ENCODE measurements at regions not wholly inside any gene's neighbourhood (a gene's known extent, or its start where the extent isn't known, plus 50 kb on each side); places are given as distances from the start of the nearest gene placed in this dataset.
A peak's percentile ranks its signal among the peaks of the same experiment; 100 is the strongest.

GRCh38 chr9:81414836-81415235 is 274.5 kb downstream of the TLE1 start:
- in situ Hi-C loops (cut with MboI; ENCODE audit: low pct_unique_long_range_greater_than_20kb in 2 of 9, low sequenced_read_pairs in 9 of 9, unreplicated experiment in 9 of 9): no loop called here
- Histone ChIP-seq H3K4me1 (replicated peaks in 1 of 2) (no peaks in the 10 kb centered on the region), H3K27ac (no peak overlapping the region), H3K4me3 (no peak overlapping the region)
- WGBS, 10 experiments: 50 to 100% (median 91%) methylated on average over 1 of the region's 1 CpG
- no peak for ATAC-seq (replicated peaks in 6 of 8)

DNA sequence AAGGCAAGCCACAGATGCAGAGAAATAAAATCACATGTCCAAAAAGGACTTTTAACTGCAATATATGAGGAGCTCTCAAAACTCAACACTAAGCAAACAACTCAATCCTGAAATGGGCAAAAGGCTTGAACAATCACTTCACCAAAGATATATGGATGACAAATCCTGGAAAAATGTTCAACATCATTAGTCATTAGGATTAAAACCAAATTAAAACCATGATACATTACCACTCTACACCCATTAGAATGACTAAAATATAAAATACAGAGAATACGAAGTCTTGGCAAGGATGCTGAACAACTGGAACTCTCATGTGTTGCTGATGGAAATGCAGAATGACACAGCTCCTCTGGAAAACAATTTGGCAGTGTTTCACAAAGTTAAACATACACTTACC is 277.4 kb downstream of the TLE1 start:
- Histone ChIP-seq H3K27ac (no peak overlapping the region), H3K4me3 (no peak overlapping the region), H3K4me1 (replicated peaks in 1 of 2) (no peaks in the 10 kb centered on the region)
- 0 to 100% (median 49%) methylated on average over 1 of the region's 1 CpG; no CpG with 5 or more reads in 4 of the 10 experiments for WGBS, 10 experiments
- no peak for ATAC-seq (replicated peaks in 6 of 8)
- in situ Hi-C loops (cut with MboI; ENCODE audit: low pct_unique_long_range_greater_than_20kb in 2 of 9, low sequenced_read_pairs in 9 of 9, unreplicated experiment in 9 of 9): no loop called here

DNA sequence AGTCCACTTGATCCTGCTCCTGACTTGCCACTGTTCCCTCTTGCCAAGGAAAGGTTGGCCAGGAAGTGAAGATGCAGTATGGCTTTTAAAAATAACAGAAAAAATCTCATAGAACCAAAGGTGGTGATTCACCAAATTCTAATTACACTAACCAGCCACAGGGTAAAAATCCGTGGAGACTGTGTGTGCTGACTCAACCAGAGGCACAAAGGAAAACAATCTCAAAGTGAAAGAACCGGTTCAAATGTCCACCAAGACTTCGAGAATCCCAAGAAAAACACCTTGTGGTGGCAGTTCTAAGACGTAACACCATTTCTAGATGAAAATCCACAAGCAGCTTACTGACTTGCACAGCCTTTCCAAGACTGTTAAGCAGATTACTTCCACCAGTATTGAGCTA is 279.1 kb downstream of the TLE1 start:
- in situ Hi-C loops (cut with MboI; ENCODE audit: low pct_unique_long_range_greater_than_20kb in 2 of 9, low sequenced_read_pairs in 9 of 9, unreplicated experiment in 9 of 9): no loop called here
- no peak overlapping the region for H3K27ac ChIP-seq
- 0 to 100% (median 64%) methylated on average over 1 to 4 of the region's 4 CpGs; no CpG with 5 or more reads in 1 of the 10 experiments for WGBS, 10 experiments
- H3K4me1 ChIP-seq (replicated peaks in 1 of 2): peaks cover 3 to 5% of the 10 kb centered on the region in 2 donors
- ATAC-seq (replicated peaks in 6 of 8): peak in 1 of 8 experiments; percentile 32
- no peak overlapping the region for H3K4me3 ChIP-seq

DNA sequence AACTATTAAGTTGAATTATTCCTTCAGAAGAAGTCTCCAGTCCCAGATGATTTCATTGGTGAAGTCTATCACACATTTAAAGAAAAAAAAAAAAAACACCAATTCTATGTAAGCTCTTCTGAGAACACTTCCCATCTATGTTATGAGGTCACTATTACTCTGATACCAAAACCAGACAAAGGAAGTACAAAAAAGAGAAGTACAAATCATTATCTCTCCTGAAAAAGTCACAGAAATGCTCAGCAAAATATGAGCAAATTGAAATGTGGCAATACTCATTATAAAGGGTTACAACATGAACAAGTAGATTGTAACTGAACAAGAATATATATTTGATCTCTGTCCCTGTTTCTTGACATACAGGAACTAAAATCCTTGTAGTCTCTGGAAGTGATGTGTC is 280.4 kb downstream of the TLE1 start:
- Histone ChIP-seq H3K27ac (no peak overlapping the region), H3K4me1 (replicated peaks in 1 of 2) (peaks cover 3 to 6% of the 10 kb centered on the region in 2 donors), H3K4me3 (no peak overlapping the region)
- ATAC-seq (replicated peaks in 6 of 8): no peak
- in situ Hi-C loops (cut with MboI; ENCODE audit: low pct_unique_long_range_greater_than_20kb in 2 of 9, low sequenced_read_pairs in 9 of 9, unreplicated experiment in 9 of 9): no loop called here

- in situ Hi-C loops (cut with MboI; ENCODE audit: low pct_unique_long_range_greater_than_20kb in 2 of 9, low sequenced_read_pairs in 9 of 9, unreplicated experiment in 9 of 9): no loop called here
- peaks cover 3 to 6% of the 10 kb centered on the region in 2 donors for H3K4me1 ChIP-seq (replicated peaks in 1 of 2)
- 69 to 91% (median 78%) methylated on average over 1 to 2 of the region's 2 CpGs; no CpG with 5 or more reads in 3 of the 10 experiments for WGBS, 10 experiments
- ATAC-seq (replicated peaks in 6 of 8): no peak
- no peak overlapping the region for H3K4me3 ChIP-seq
- H3K27ac ChIP-seq: no peak overlapping the region
These were observed 284.3 kb downstream of the TLE1 start for GRCh38 chr9:81404931-81405598.

- peak in 5 of 8 experiments; percentile 47 to 72 (median 61) for ATAC-seq (replicated peaks in 6 of 8)
- in situ Hi-C loops (cut with MboI; ENCODE audit: low pct_unique_long_range_greater_than_20kb in 2 of 9, low sequenced_read_pairs in 9 of 9, unreplicated experiment in 9 of 9): no loop called here
- WGBS, 10 experiments: 37 to 71% (median 55%) methylated on average over 1 to 9 of the region's 9 CpGs; no CpG with 5 or more reads in 1 of the 10 experiments
- Histone ChIP-seq H3K4me1 (replicated peaks in 1 of 2) (peaks cover 28 to 39% of the 10 kb centered on the region in 2 donors), H3K27ac (no peak overlapping the region), H3K4me3 (no peak overlapping the region)
These were observed 291.6 kb downstream of the TLE1 start for GRCh38 chr9:81397481-81398381.

DNA sequence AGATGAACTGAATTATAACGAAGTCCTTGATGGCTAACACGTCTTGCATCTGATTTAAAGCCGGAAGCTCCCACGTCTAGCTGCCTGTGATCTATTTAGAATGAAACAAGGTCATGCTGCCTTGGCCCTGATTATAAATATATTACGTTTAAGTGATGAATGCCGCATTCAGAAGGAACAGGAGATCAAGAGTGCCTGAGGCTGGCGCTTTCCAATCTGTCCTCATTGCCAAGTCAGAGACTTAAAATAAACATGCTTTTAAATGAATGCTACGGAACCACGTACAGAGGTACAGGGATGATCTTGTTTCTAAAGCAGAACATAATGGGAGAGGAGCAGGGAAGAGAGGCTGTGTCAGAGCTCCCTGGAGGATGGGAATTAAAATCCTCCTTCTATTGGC is 292.8 kb downstream of the TLE1 start:
- peaks cover 28 to 39% of the 10 kb centered on the region in 2 donors for H3K4me1 ChIP-seq (replicated peaks in 1 of 2)
- H3K27ac ChIP-seq: peak overlapping the region; percentile 52 to 63
- H3K4me3 ChIP-seq: no peak overlapping the region
- 13 to 67% (median 39%) methylated on average over 2 to 8 of the region's 9 CpGs; no CpG with 5 or more reads in 1 of the 10 experiments for WGBS, 10 experiments
- peak in 5 of 8 experiments; percentile 44 to 65 (median 52) for ATAC-seq (replicated peaks in 6 of 8)
- in situ Hi-C loops (cut with MboI; ENCODE audit: low pct_unique_long_range_greater_than_20kb in 2 of 9, low sequenced_read_pairs in 9 of 9, unreplicated experiment in 9 of 9): no loop called here

GRCh38 chr9:81395676-81396054 is 293.7 kb downstream of the TLE1 start:
- peaks cover 28 to 39% of the 10 kb centered on the region in 2 donors for H3K4me1 ChIP-seq (replicated peaks in 1 of 2)
- no peak overlapping the region for H3K4me3 ChIP-seq
- in situ Hi-C loops (cut with MboI; ENCODE audit: low pct_unique_long_range_greater_than_20kb in 2 of 9, low sequenced_read_pairs in 9 of 9, unreplicated experiment in 9 of 9): no loop called here
- WGBS, 10 experiments: 14 to 100% (median 67%) methylated on average over 1 to 4 of the region's 4 CpGs; no CpG with 5 or more reads in 3 of the 10 experiments
- no peak for ATAC-seq (replicated peaks in 6 of 8)
- H3K27ac ChIP-seq: peak overlapping the region in 1 of 2 donors; percentile 20

GRCh38 chr9:81394881-81395675 is 294.3 kb downstream of the TLE1 start:
- Histone ChIP-seq H3K4me3 (no peak overlapping the region), H3K4me1 (replicated peaks in 1 of 2) (peaks cover 34 to 42% of the 10 kb centered on the region in 2 donors), H3K27ac (no peak overlapping the region)
- in situ Hi-C loops (cut with MboI; ENCODE audit: low pct_unique_long_range_greater_than_20kb in 2 of 9, low sequenced_read_pairs in 9 of 9, unreplicated experiment in 9 of 9): no loop called here
- 17 to 75% (median 40%) methylated on average over 1 to 3 of the region's 3 CpGs; no CpG with 5 or more reads in 5 of the 10 experiments for WGBS, 10 experiments
- peak in 7 of 8 experiments; percentile 73 to 96 (median 74) for ATAC-seq (replicated peaks in 6 of 8)

DNA sequence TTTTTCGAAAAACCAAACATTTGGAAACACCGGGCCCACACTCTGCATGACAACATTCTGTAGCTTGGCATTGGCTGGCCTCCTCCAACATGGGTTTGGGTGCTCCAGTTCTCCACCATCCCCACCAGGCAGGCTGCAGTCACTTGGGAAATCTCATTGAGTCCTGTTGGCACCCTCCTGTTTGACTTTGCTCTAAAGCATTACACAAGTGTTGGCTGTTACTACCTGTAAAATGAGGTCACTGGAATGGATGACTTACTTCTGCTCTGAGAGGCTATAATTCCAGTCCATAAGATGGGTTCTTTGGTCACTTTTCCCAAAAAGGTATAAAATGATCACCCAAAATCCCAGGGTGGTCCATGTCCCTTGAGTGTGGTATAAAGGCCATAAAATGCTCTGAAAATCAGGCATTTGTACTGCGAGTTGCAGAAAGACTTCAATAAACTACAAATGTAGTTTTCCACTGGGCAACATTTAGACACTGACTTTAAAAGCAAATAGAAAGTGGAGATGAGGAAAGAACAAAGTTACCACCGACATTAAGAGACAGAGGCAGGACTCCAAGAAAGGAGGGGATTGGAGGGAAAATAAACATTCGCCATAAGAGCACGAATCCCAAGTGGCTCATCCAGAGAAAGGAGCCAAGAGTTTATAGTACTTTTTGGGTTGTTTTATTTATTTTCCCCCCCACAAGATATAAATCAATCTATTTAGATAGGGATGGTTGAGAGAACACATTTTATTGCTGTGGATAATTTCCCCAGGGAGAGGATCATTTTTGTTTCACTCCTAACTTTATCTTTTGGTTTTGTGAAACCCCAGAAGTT is 295.1 kb downstream of the TLE1 start:
- Histone ChIP-seq H3K27ac (no peak overlapping the region), H3K4me1 (replicated peaks in 1 of 2) (peaks cover 34 to 43% of the 10 kb centered on the region in 2 donors), H3K4me3 (no peak overlapping the region)
- no peak for ATAC-seq (replicated peaks in 6 of 8)
- WGBS, 10 experiments: 6 to 95% (median 84%) methylated on average over 1 to 6 of the region's 6 CpGs
- in situ Hi-C loops (cut with MboI; ENCODE audit: low pct_unique_long_range_greater_than_20kb in 2 of 9, low sequenced_read_pairs in 9 of 9, unreplicated experiment in 9 of 9): no loop called here

GRCh38 chr9:81391457-81391825 is 297.9 kb downstream of the TLE1 start:
- Histone ChIP-seq H3K4me3 (no peak overlapping the region), H3K4me1 (replicated peaks in 1 of 2) (peaks cover 17 to 41% of the 10 kb centered on the region in 2 donors), H3K27ac (no peak overlapping the region)
- no peak for ATAC-seq (replicated peaks in 6 of 8)
- in situ Hi-C loops (cut with MboI; ENCODE audit: low pct_unique_long_range_greater_than_20kb in 2 of 9, low sequenced_read_pairs in 9 of 9, unreplicated experiment in 9 of 9): no loop called here
- 50 to 100% (median 60%) methylated on average over 1 to 2 of the region's 2 CpGs; no CpG with 5 or more reads in 5 of the 10 experiments for WGBS, 10 experiments

DNA sequence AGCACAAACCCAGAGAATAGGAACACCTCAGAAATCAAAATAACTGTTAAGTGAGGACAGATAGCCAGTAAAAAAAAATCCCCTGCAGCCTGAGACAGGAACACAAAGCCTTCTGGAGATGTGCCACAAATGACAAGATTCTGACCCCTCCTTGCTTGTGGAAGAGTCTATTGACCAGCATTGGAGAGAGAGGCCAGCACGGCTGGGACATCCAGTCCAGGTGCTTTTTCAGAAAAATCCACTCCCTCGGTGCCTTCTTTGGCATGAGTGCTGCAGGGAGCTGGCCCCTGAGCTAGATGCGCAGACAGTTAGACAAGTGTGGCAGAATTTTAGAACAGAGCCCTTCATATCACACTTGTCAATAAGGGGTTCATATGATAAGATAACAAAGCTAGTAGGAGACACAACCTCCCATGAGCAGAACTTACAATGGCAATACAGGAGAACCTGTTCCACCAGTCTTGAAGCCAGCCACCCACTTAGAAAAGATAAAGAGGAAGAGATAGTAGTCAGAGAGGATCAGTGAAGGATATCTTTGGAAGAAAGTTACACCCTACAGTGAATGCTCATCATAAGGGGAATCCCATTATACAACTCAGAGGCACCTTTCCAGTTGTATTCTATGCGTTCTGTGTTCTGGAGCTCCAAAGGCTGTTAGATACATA is 298.4 kb downstream of the TLE1 start:
- in situ Hi-C loops (cut with MboI; ENCODE audit: low pct_unique_long_range_greater_than_20kb in 2 of 9, low sequenced_read_pairs in 9 of 9, unreplicated experiment in 9 of 9): no loop called here
- no peak overlapping the region for H3K27ac ChIP-seq
- ATAC-seq (replicated peaks in 6 of 8): no peak
- no peak overlapping the region for H3K4me3 ChIP-seq
- H3K4me1 ChIP-seq (replicated peaks in 1 of 2): peaks cover 11 to 36% of the 10 kb centered on the region in 2 donors
- WGBS, 10 experiments: 77 to 100% (median 100%) methylated on average over 1 to 4 of the region's 4 CpGs
